GM12878 (cell line): ENCODE measurements at regions not wholly inside any gene's neighbourhood (a gene's known extent, or its start where the extent isn't known, plus 50 kb on each side); places are given as distances from the start of the nearest gene placed in this dataset.

ENCODE experiments used
- ATAC-seq: fragments of 200-7000 bp; cut with Tn5 transposase; 3 replicates; pipeline ENCODE4 v1.9.1; 2020; ENCODE audit warnings: mild to moderate bottlenecking, moderate library complexity
- BruUV-seq: library from RNA; stranded (reverse); fragments of 400-500 nt; replicated peaks from 2 replicates; lab custom pipeline; 2021; lab: Mats Ljungman, UMichigan
- CTCF ChIA-PET: fragments of 300-600 bp; sonication (Branson Sonifier 250); formaldehyde crosslinking; extraction: SDS; loops from one replicate; lab custom pipeline; 2021; ENCODE audit warnings: inconsistent platforms; lab: Yijun Ruan, JAX
- POLR2A ChIA-PET: fragments of 350-600 bp; formaldehyde crosslinking; extraction: SDS; loops from one replicate; lab custom pipeline; 2021; ENCODE audit warnings: inconsistent platforms; lab: Charles Lee
- RAD21 ChIA-PET: fragments of 300-600 bp; sonication (Branson Sonifier 250); formaldehyde crosslinking; loops from one replicate; lab custom pipeline; 2023; ENCODE audit warnings: antibody characterized with exemption; ENCODE audit not compliant: unreplicated experiment; lab: Charles Lee
- SMC1A ChIA-PET: fragments of 300-600 bp; sonication (Branson Sonifier 250); formaldehyde crosslinking; loops from one replicate; lab custom pipeline; 2023; ENCODE audit not compliant: unreplicated experiment, uncharacterized antibody; lab: Charles Lee
- DNase-seq: peaks from one replicate; pipeline ENCODE4 v3.0.0-alpha.2; 2011; ENCODE audit warnings: low read depth, low spot score
- FAIRE-seq: peaks from 3 replicates; lab custom pipeline; 2011; peaks lifted over from hg19 to GRCh38; lab: Jason Lieb, UNC
- H2AFZ ChIP-seq: 2 replicates; pipeline ENCODE4 v1.6.0; 2011; ENCODE audit warnings: low read depth, low read length, control low read depth; ENCODE audit not compliant: control insufficient read depth
- H3K27ac ChIP-seq: 2 replicates; pipeline ENCODE4 v1.5.1; 2011; ENCODE audit warnings: control low read depth; ENCODE audit not compliant: control insufficient read depth, insufficient read depth
- H3K27me3 ChIP-seq, 2 experiments: replicated peaks in 1 of 2; 2 replicates each; pipeline versions ENCODE4 v1.6.0 to v1.6.1; 2011; ENCODE audit warnings: low read length in 1 of 2; ENCODE audit not compliant: control insufficient read depth in 2 of 2, insufficient read depth in 2 of 2
- H3K36me3 ChIP-seq, 2 experiments: 2 replicates each; pipeline ENCODE4 v1.5.1; 2011; ENCODE audit warnings: low read length in 1 of 2; ENCODE audit not compliant: control insufficient read depth in 2 of 2, insufficient read depth in 2 of 2
- H3K4me1 ChIP-seq: 2 replicates; pipeline ENCODE4 v1.6.1; 2011; ENCODE audit warnings: mild to moderate bottlenecking, low read length, moderate library complexity, mixed read lengths; ENCODE audit not compliant: control insufficient read depth, insufficient read depth
- H3K4me2 ChIP-seq: 2 replicates; pipeline ENCODE4 v1.6.0; 2011; ENCODE audit warnings: control low read depth; ENCODE audit not compliant: control insufficient read depth, insufficient read depth
- H3K4me3 ChIP-seq: fragments of 200-600 bp; sonication (generic); 2 replicates; pipeline ENCODE4 v1.5.1; 2016
- H3K79me2 ChIP-seq: 2 replicates; pipeline ENCODE4 v1.6.0; 2011; ENCODE audit warnings: low read length; ENCODE audit not compliant: control insufficient read depth, insufficient read depth
- H3K9ac ChIP-seq: 2 replicates; pipeline ENCODE4 v1.8.0; 2011; ENCODE audit warnings: low read length, control low read depth, mixed read lengths; ENCODE audit not compliant: control insufficient read depth, insufficient read depth
- H3K9me3 ChIP-seq: replicated peaks from 3 replicates; pipeline ENCODE4 v1.5.1; 2011; ENCODE audit warnings: mild to moderate bottlenecking, low read length; ENCODE audit not compliant: control insufficient read depth, insufficient read depth
- H4K20me1 ChIP-seq: 2 replicates; pipeline ENCODE4 v1.6.0; 2011; ENCODE audit not compliant: control insufficient read depth, insufficient read depth
- CHD1 ChIP-seq: IDR thresholded peaks from 2 replicates; pipeline ENCODE4 v1.6.1; 2012; ENCODE audit warnings: low read depth, low read length, improper control_type of control experiment
- MTA3 ChIP-seq: IDR thresholded peaks from 2 replicates; pipeline ENCODE4 v1.6.1; 2012; ENCODE audit warnings: low read length, inconsistent platforms, borderline replicate concordance
- NR2C2 ChIP-seq: IDR thresholded peaks from 2 replicates; pipeline ENCODE4 v1.6.1; 2011; ENCODE audit warnings: borderline replicate concordance, low read depth; ENCODE audit not compliant: control insufficient read depth, insufficient read length
- RAD51 ChIP-seq: fragments of 450-650 bp; IDR thresholded peaks from 2 replicates; pipeline ENCODE4 v1.6.1; 2016; ENCODE audit warnings: moderate library complexity, mild to moderate bottlenecking, inconsistent platforms
- SUPT20H ChIP-seq: IDR thresholded peaks from 2 replicates; pipeline ENCODE4 v1.6.1; 2011; ENCODE audit warnings: low read depth, mild to moderate bottlenecking, low read length, moderate library complexity, borderline replicate concordance; ENCODE audit not compliant: control insufficient read depth
- TCF7 ChIP-seq: IDR thresholded peaks from 2 replicates; pipeline ENCODE4 v1.6.1; 2014; ENCODE audit warnings: antibody characterized with exemption, borderline replicate concordance
- ZNF217 ChIP-seq: fragments of 450-650 bp; IDR thresholded peaks from 2 replicates; pipeline ENCODE4 v1.6.1; 2017; ENCODE audit warnings: antibody characterized with exemption, mild to moderate bottlenecking
- ZNF274 ChIP-seq: IDR thresholded peaks from one replicate; pipeline ENCODE4 v1.8.0; 2011; ENCODE audit not compliant: insufficient read length, insufficient read depth
- ZSCAN29 ChIP-seq: fragments of 450-650 bp; IDR thresholded peaks from 2 replicates; pipeline ENCODE4 v1.6.1; 2017; ENCODE audit warnings: mild to moderate bottlenecking, moderate library complexity
- WGBS: methylation state at CpG from one replicate; pipeline ENCODE4 v1.1.6; 2016; ENCODE audit warnings: low lambda C conversion rate; ENCODE audit not compliant: insufficient replicate concordance, insufficient coverage; ENCODE audit errors: missing lambda C conversion rate; 5-methylcytosine and 5-hydroxymethylcytosine counted together
- in situ Hi-C: fragments of 300-500 bp; cut with MboI; formaldehyde crosslinking; loops from 9 replicates; pipeline ENCODE4 v1.14.3; 2018; ENCODE audit warnings: mixed read lengths
- intact Hi-C: fragments of 100-400 bp; cut with micrococcal nuclease; formaldehyde crosslinking; loops from one replicate; pipeline ENCODE4 v1.14.2; 2022; ENCODE audit not compliant: unreplicated experiment
- TF ChIP-seq, protein P1 (sequence below): fragments of 450-650 bp; IDR thresholded peaks from 2 replicates; pipeline ENCODE4 v1.6.1; 2017; ENCODE audit warnings: mild to moderate bottlenecking, low read depth, inconsistent platforms; ENCODE audit not compliant: poor library complexity, severe bottlenecking

DNA sequence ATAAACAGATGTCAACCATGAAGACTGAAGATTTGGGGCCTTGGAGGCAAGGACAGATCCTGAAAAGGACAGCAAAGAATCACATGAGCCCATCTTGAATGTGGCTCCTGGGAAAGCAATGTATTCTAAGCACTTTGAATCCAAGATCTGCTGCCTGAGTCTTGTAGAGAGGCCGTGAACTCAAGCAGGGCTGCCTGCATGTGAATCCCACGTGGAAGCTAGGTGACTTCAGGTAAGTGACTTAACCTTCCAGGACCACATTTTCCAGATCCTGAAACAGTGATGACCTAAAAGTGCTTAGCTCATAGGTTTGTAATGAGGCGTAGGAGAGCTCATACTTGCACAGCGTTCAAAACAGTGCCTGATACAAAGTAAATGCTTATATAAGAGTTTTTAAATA, 373.0 kb upstream of the SALL1 start:
- no peak for TF ChIP-seq ZNF217
- no peak for TF ChIP-seq SUPT20H
- H2AFZ ChIP-seq = no peak overlapping the region
- H3K9me3 ChIP-seq = no peaks in the 10 kb centered on the region
- SMC1A ChIA-PET = interaction anchor here (0.8 to 1.1 kb wide), 2 partner anchors 16 to 247 kb away, joined by 3 to 5 read pairs; no protein-coding TSS in a partner anchor
- no peak overlapping the region for H3K4me3 ChIP-seq
- no peak for FAIRE-seq
- H3K27me3 ChIP-seq = no peaks in the 10 kb centered on the region
- POLR2A ChIA-PET = no interaction called here
- no peaks in the 10 kb centered on the region for H3K79me2 ChIP-seq
- RAD21 ChIA-PET = no interaction called here
- no TSS peak for BruUV-seq
- no peaks in the 10 kb centered on the region for H3K36me3 ChIP-seq
- CTCF ChIA-PET = no interaction called here
- intact Hi-C loops (no loop called here), in situ Hi-C loops (no loop called here)
- H3K4me2 ChIP-seq = no peak overlapping the region
- WGBS = 14% methylated on average over 4 of the region's 4 CpGs
- ATAC-seq = no peak
- no peaks in the 10 kb centered on the region for H3K4me1 ChIP-seq
- no peak overlapping the region for H3K9ac ChIP-seq
- no peak for DNase-seq
- H3K27ac ChIP-seq = no peak overlapping the region
- H4K20me1 ChIP-seq = no peaks in the 10 kb centered on the region

DNA sequence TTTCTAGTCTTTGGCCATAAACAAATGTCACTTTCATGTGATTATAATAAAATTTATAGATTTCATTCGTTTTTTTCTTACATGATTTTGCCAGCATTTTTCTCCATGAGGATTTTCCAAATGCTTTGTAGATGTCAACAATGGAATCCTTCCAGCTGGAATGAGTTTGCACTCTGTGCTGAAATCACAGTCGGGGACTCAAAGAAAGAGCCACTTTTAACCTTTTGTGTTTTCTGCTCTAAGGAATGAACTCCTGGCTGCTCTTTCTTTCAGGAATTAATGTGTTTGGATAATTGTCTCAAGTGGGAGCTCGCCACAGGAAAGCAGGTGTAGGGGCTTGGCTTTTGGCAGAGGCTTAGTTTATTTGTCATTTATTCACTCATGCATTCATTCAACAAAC, 372.3 kb upstream of the SALL1 start:
- H3K36me3 ChIP-seq = no peaks in the 10 kb centered on the region
- no TSS peak for BruUV-seq
- ChIA-PET SMC1A (no interaction called here), POLR2A (no interaction called here), CTCF (no interaction called here), RAD21 (no interaction called here)
- FAIRE-seq (no peak), ATAC-seq (no peak), DNase-seq (no peak)
- no peak overlapping the region for H3K9ac ChIP-seq
- H3K4me3 ChIP-seq = no peak overlapping the region
- 28% methylated on average over 3 of the region's 3 CpGs for WGBS
- TF ChIP-seq, protein P1, sequence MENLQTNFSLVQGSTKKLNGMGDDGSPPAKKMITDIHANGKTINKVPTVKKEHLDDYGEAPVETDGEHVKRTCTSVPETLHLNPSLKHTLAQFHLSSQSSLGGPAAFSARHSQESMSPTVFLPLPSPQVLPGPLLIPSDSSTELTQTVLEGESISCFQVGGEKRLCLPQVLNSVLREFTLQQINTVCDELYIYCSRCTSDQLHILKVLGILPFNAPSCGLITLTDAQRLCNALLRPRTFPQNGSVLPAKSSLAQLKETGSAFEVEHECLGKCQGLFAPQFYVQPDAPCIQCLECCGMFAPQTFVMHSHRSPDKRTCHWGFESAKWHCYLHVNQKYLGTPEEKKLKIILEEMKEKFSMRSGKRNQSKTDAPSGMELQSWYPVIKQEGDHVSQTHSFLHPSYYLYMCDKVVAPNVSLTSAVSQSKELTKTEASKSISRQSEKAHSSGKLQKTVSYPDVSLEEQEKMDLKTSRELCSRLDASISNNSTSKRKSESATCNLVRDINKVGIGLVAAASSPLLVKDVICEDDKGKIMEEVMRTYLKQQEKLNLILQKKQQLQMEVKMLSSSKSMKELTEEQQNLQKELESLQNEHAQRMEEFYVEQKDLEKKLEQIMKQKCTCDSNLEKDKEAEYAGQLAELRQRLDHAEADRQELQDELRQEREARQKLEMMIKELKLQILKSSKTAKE = no peak
- no peak for TF ChIP-seq MTA3
- TF ChIP-seq ZNF274 = no peak
- TF ChIP-seq CHD1 = no peak
- TF ChIP-seq RAD51 = no peak
- no peak for TF ChIP-seq NR2C2
- no peak for TF ChIP-seq TCF7
- TF ChIP-seq ZSCAN29 = no peak
- no peaks in the 10 kb centered on the region for H3K4me1 ChIP-seq
- H3K27ac ChIP-seq = no peak overlapping the region
- in situ Hi-C loops = no loop called here
- intact Hi-C loops = no loop called here
- no peaks in the 10 kb centered on the region for H4K20me1 ChIP-seq
- H2AFZ ChIP-seq = no peak overlapping the region
- no peaks in the 10 kb centered on the region for H3K9me3 ChIP-seq
- no peaks in the 10 kb centered on the region for H3K79me2 ChIP-seq
- H3K27me3 ChIP-seq = no peaks in the 10 kb centered on the region
- H3K4me2 ChIP-seq = no peak overlapping the region
